Right atrium auricular region (tissue), 2 donors: ENCODE measurements at regions not wholly inside any gene's neighbourhood (a gene's known extent, or its start where the extent isn't known, plus 50 kb on each side); places are given as distances from the start of the nearest gene placed in this dataset.

Experiments used
- DNase-seq: peaks from one replicate; pipeline ENCODE4 v3.0.0-alpha.2; 2019; ENCODE audit warnings: low spot score
- H3K27ac ChIP-seq, 2 donors: fragments of 200-600 bp; sonication (generic); 1 replicate in 1 of 2; 2 replicates in 1 of 2; pipeline ENCODE4 v1.5.1; 2016 to 2019
- H3K27me3 ChIP-seq, 2 donors: fragments of 200-600 bp; sonication (generic); one replicate each; pipeline versions ENCODE4 v1.5.1 to v1.6.0; 2017 to 2019
- H3K36me3 ChIP-seq: fragments of 200-600 bp; sonication (generic); one replicate; pipeline ENCODE4 v1.5.1; 2016
- H3K4me1 ChIP-seq, 2 donors: fragments of 200-600 bp; sonication (generic); one replicate each; pipeline versions ENCODE4 v1.5.1 to v1.6.0; 2017 to 2019
- H3K4me3 ChIP-seq, 2 donors: fragments of 200-600 bp; sonication (generic); 1 replicate in 1 of 2; 2 replicates in 1 of 2; pipeline ENCODE4 v1.5.1; 2017 to 2019; ENCODE audit warnings: mild to moderate bottlenecking in 1 of 2, moderate library complexity in 1 of 2
- H3K9me3 ChIP-seq, 2 donors: fragments of 200-600 bp; sonication (generic); one replicate each; pipeline ENCODE4 v1.5.1; 2019
- TF ChIP-seq, protein P1 (sequence below), 2 donors: fragments of 200-600 bp; sonication (generic); IDR thresholded peaks; one replicate each; pipeline ENCODE4 v1.5.1; 2019; ENCODE audit warnings: antibody characterized with exemption in 2 of 2

DNA sequence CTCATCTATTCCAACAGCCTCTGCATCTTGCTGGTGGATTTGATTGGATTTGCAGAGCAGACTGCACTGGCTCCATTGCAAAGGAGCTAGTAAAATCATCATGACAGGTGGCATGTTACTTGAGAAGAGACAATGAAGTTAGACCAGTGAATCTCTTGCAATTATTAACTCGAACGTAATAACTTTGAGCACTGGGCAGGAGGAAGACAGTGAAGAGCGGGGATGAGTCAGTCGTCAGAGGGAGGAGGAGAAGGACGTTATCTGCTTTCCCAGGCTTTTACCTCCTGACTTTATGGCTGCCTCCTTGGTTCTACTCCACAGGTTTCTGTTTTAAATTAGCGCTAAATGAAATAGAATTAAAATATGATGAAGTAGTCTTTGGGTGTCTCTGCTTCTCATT, 257.8 kb upstream of the IPO5 start:
- no peaks in the 10 kb centered on the region for H3K9me3 ChIP-seq
- H3K4me3 ChIP-seq: no peak overlapping the region
- H3K36me3 ChIP-seq: no peaks in the 10 kb centered on the region
- TF ChIP-seq, protein P1, sequence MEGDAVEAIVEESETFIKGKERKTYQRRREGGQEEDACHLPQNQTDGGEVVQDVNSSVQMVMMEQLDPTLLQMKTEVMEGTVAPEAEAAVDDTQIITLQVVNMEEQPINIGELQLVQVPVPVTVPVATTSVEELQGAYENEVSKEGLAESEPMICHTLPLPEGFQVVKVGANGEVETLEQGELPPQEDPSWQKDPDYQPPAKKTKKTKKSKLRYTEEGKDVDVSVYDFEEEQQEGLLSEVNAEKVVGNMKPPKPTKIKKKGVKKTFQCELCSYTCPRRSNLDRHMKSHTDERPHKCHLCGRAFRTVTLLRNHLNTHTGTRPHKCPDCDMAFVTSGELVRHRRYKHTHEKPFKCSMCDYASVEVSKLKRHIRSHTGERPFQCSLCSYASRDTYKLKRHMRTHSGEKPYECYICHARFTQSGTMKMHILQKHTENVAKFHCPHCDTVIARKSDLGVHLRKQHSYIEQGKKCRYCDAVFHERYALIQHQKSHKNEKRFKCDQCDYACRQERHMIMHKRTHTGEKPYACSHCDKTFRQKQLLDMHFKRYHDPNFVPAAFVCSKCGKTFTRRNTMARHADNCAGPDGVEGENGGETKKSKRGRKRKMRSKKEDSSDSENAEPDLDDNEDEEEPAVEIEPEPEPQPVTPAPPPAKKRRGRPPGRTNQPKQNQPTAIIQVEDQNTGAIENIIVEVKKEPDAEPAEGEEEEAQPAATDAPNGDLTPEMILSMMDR (IDR thresholded peaks at IDR 0.05): no peak
- no peaks in the 10 kb centered on the region for H3K27me3 ChIP-seq
- H3K27ac ChIP-seq: no peak overlapping the region
- DNase-seq: no peak
- H3K4me1 ChIP-seq: no peaks in the 10 kb centered on the region

DNA sequence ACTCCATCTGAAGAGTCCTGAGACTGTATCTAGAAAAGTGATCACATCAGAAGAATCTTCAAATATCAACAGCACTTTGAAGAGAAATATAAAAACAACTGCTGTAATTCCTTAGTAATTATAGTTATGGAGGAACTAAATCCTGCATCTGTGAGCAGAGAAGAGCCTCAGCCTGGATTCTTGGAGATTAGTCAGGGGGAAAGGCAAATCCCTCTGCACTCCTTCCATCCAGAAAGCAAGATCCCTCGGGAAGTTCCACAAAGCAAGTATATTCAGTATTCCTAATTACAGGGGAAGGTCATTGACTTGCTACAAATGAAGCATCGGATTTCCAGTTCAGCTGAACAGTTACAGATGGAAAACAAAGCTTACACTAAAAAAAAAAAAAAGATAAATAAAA, 256.6 kb upstream of the IPO5 start:
- TF ChIP-seq, protein P1 (IDR thresholded peaks at IDR 0.05): no peak
- H3K4me3 ChIP-seq: no peak overlapping the region
- no peak for DNase-seq

DNA sequence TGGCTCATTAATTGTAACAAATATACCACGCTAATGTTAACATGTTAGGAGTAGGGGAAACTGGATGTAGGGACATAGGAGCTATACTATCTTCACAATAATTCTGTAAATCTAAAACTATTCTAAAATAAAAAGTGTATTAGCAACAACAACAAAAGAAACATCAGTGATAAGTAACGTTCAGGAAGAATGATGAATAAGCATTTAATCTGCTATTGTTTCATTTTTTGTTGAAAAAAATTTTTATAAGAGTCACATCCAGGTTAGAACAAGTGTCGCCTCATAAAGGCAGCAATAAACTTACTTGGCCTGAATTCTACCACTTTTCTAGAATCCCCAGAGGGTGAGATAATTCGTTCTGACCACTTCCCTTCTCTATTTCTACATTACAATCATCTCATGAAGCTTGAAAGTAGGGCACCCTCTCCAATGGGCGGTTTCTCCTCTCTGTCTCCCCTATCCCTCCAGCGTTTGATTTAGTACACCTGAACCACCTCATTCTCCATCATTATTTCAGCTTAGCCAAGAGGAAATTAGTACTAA, 253.1 kb upstream of the IPO5 start:
- Histone ChIP-seq H3K36me3 (no peaks in the 10 kb centered on the region), H3K27ac (no peak overlapping the region), H3K4me3 (no peak overlapping the region), H3K27me3 (no peaks in the 10 kb centered on the region), H3K9me3 (no peaks in the 10 kb centered on the region), H3K4me1 (no peaks in the 10 kb centered on the region)
- no peak for DNase-seq
- TF ChIP-seq, protein P1 (IDR thresholded peaks at IDR 0.05): no peak

More for the DNA sequence above, 256.6 kb upstream of the IPO5 start:
- Histone ChIP-seq H3K27me3 (no peaks in the 10 kb centered on the region), H3K4me1 (no peaks in the 10 kb centered on the region), H3K27ac (no peak overlapping the region), H3K36me3 (no peaks in the 10 kb centered on the region), H3K9me3 (no peaks in the 10 kb centered on the region)

DNA sequence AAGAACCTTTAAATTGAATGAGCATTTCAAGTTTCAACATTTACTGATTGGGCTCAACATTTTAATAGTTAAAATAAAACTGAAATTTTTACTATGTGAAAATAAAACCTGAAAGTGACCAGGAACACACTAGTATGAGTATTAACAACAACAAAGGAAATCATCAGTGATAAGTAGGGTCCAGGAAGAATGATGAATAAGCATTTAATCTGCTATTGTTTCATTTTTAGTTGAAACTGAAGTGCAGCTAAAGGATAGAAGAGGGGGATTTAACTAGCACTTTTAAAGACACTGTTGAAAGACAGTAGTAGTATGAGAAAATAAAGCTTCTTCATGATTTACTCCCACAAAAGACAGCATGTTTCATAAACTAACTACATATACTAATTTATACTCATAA, 250.9 kb upstream of the IPO5 start:
- H3K9me3 ChIP-seq: no peaks in the 10 kb centered on the region
- no peak for DNase-seq
- no peaks in the 10 kb centered on the region for H3K4me1 ChIP-seq
- TF ChIP-seq, protein P1 (IDR thresholded peaks at IDR 0.05): no peak
- no peak overlapping the region for H3K27ac ChIP-seq
- no peaks in the 10 kb centered on the region for H3K36me3 ChIP-seq
- H3K27me3 ChIP-seq: no peaks in the 10 kb centered on the region
- no peak overlapping the region for H3K4me3 ChIP-seq

DNA sequence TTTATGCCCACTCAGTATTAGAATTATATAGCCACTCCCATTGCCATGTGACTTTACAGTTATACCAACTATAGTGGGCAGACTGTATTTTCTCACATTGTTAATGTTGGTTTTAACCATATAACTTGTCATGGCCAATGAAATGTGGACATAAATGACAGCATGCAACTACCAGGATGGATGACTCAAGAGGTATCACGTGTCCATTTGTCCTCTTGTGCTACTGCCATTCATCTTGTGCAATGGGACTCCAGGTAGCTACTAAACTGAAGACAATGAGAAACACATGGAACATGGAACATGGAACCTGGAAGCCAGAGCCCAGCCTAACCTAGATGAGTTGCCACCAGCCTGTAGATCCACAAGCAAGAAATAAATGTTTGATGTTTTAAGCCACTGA, 242.7 kb upstream of the IPO5 start:
- Histone ChIP-seq H3K27me3 (no peaks in the 10 kb centered on the region), H3K36me3 (no peaks in the 10 kb centered on the region), H3K27ac (no peak overlapping the region), H3K4me1 (no peaks in the 10 kb centered on the region), H3K9me3 (peaks cover 0 to 11% of the 10 kb centered on the region in 2 donors), H3K4me3 (no peak overlapping the region)
- TF ChIP-seq, protein P1 (IDR thresholded peaks at IDR 0.05): no peak
- DNase-seq: no peak

DNA sequence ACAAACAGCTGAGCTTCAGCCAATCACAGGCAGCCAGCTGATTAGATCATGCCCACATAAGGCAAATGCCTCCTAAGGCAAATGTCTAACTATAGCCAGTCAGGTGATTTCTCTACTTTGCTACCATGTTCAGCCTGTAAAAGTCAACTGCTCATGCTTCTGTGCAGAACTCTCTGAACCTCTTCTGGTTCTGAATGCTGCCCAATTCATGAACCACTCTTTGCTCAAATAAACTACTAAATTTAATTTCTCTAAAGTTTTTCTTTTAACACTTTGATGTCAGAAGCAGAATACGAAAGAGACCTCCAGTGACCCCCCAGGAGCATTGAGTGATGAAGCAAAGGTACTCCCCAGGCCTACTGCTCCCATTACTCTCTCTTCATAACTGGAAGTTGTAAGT, 240.7 kb upstream of the IPO5 start:
- Histone ChIP-seq H3K4me3 (no peak overlapping the region), H3K9me3 (peaks cover 0 to 11% of the 10 kb centered on the region in 2 donors), H3K4me1 (no peaks in the 10 kb centered on the region), H3K27ac (no peak overlapping the region), H3K36me3 (no peaks in the 10 kb centered on the region), H3K27me3 (no peaks in the 10 kb centered on the region)
- no peak for DNase-seq
- TF ChIP-seq, protein P1 (IDR thresholded peaks at IDR 0.05): no peak
